HUES64 (cell line): ENCODE measurements at regions not wholly inside any gene's neighbourhood (a gene's known extent, or its start where the extent isn't known, plus 50 kb on each side); places are given as distances from the start of the nearest gene placed in this dataset.
"Not testable (repeated sequence)": the region's sequence is repeated elsewhere in the genome, so short reads cannot be mapped to it uniquely, and the experiment has no call there.

ENCODE experiments used
- H3K27ac ChIP-seq: 2 replicates; pipeline ENCODE4 v1.7.0; 2013; ENCODE audit warnings: low read depth, low read length, inconsistent platforms
- H3K27me3 ChIP-seq: 2 replicates; pipeline ENCODE4 v1.6.1; 2013; ENCODE audit warnings: mild to moderate bottlenecking, low read length; ENCODE audit not compliant: insufficient read depth
- H3K36me3 ChIP-seq: 2 replicates; pipeline ENCODE4 v1.6.1; 2013; ENCODE audit warnings: mild to moderate bottlenecking, low read length; ENCODE audit not compliant: insufficient read depth
- H3K4me1 ChIP-seq: 2 replicates; pipeline ENCODE4 v1.6.1; 2013; ENCODE audit warnings: mild to moderate bottlenecking, low read length, moderate library complexity; ENCODE audit not compliant: insufficient read depth
- H3K4me3 ChIP-seq: 2 replicates; pipeline ENCODE4 v1.5.1; 2013; ENCODE audit warnings: mild to moderate bottlenecking, low read length, moderate library complexity
- H3K9ac ChIP-seq: 2 replicates; pipeline ENCODE4 v1.6.1; 2013; ENCODE audit warnings: mild to moderate bottlenecking, low read depth, low read length
- H3K9me3 ChIP-seq: 2 replicates; pipeline ENCODE4 v1.6.1; 2013; ENCODE audit warnings: low read depth, low read length; ENCODE audit not compliant: insufficient read depth
- WGBS: fragments of 150-250, 120-280 bp; methylation state at CpG from one replicate; pipeline ENCODE4 v1.1.7; 2013; ENCODE audit warnings: missing lambda C conversion rate; 5-methylcytosine and 5-hydroxymethylcytosine counted together

DNA sequence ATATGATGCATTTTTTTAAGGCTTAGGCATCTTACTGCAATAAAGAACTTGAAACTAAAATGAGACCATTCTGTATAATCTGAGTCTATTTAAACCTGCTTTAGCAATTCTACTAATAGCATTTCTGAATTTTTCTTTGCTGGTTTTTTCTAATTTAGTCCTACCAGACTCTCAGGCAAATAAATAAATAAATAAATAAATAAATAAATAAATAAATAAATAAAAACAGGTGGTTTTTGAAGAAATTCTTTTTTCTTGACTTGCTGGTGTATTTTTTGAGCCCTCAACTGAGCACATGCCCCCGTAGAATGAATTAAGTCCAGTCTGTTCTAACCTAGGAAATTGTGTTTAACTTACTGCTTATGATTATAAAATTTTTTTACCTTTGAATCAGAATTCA lies 134.7 kb upstream of the FOXP2 start:
- 88% methylated on average over 1 of the region's 1 CpG for WGBS
- no peak overlapping the region for H3K9ac ChIP-seq
- no peaks in the 10 kb centered on the region for H3K4me1 ChIP-seq
- H3K27ac ChIP-seq: no peak overlapping the region
- H3K9me3 ChIP-seq: no peaks in the 10 kb centered on the region
- no peaks in the 10 kb centered on the region for H3K27me3 ChIP-seq
- H3K4me3 ChIP-seq: no peak overlapping the region
- no peaks in the 10 kb centered on the region for H3K36me3 ChIP-seq

DNA sequence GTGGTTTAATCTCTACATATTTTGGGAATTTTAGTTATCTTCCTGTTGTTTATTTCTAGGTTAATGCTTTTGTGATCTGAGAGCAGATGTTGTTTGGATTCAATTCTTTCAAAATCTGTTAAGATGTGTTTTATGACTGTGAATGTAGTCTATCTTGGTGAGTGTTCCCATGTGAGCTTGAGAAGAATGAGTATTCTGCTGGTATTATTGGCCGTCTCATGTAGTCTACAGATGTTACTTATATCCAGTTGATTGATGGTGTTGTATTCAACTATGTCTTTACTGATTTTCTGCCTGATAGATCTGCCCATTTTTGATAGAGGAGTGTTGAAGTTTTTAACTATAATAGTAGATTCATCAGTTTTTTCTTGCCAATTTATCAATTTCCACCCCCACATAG lies 141.4 kb upstream of the FOXP2 start:
- no peak overlapping the region for H3K9ac ChIP-seq
- WGBS: 87% methylated on average over 1 of the region's 1 CpG

DNA sequence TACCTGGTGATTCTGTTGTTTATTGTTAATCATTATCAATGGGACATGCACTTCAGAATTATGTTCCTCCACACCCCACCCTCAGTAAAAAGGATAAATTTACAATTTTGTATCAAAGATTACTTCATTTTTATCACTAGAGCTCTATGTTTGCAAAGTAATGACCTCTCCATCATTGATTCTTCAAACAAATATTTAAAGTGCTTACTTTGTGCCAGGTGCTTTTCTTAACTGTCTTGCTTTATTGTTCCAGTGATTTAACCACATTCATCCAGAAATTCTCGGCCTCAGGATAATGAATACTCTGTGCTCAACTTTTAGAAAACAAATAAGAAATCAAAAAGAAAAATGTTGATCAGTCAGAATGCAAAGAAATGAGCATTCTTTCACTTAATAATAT lies 144.9 kb upstream of the FOXP2 start:
- Histone ChIP-seq H3K27me3 (no peaks in the 10 kb centered on the region), H3K36me3 (no peaks in the 10 kb centered on the region), H3K9ac (no peak overlapping the region), H3K4me1 (no peaks in the 10 kb centered on the region), H3K4me3 (no peak overlapping the region), H3K9me3 (no peaks in the 10 kb centered on the region), H3K27ac (no peak overlapping the region)
- 100% methylated on average over 1 of the region's 1 CpG for WGBS

More for the DNA sequence above, 141.4 kb upstream of the FOXP2 start:
- H3K27ac ChIP-seq: no peak overlapping the region
- no peaks in the 10 kb centered on the region for H3K4me1 ChIP-seq
- no peaks in the 10 kb centered on the region for H3K9me3 ChIP-seq
- no peaks in the 10 kb centered on the region for H3K27me3 ChIP-seq
- H3K36me3 ChIP-seq: no peaks in the 10 kb centered on the region
- H3K4me3 ChIP-seq: no peak overlapping the region

DNA sequence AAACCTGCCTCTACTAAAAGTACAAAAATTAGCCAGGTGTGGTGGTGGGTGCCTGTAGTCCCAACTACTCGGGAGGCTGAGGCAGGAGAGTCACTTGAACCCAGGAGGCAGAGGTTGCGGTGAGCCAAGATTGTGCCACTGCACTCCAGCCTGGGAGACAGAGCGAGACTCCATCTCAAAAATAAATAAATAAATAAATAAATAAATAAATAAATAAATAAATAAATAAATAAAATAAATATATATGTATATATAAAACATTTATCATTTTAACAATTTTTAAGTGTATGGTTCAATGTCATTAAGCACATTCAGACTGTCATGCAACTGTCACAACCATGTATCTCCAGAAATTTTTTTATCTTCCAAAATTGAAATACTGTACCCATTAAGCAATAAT lies 147.1 kb upstream of the FOXP2 start:
- H3K4me3 ChIP-seq, H3K4me1 ChIP-seq, H3K27ac ChIP-seq, H3K9me3 ChIP-seq, H3K36me3 ChIP-seq, H3K9ac ChIP-seq, H3K27me3 ChIP-seq: not testable (repeated sequence)
- WGBS: 100% methylated on average over 2 of the region's 3 CpGs

DNA sequence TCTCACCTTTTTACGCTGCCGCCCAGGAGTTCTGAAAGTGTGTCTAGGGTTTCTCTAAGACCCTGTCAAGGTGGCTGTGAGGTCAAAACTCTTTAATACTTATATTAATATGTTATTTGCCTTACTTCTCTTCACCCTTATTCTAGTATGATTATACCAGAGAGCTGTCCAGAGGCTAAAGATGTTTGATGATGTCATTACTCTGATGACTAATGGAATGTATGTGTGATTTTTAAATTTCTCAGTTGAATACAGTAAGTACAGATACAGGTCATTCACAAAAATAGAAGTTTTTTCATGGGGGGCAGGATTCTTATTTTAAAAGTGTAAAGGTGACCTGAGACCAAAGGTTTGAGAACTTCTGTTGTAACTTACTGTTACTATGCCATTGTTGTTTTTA lies 150.6 kb upstream of the FOXP2 start:
- H3K9ac ChIP-seq: no peak overlapping the region
- H3K4me1 ChIP-seq: no peaks in the 10 kb centered on the region
- no peaks in the 10 kb centered on the region for H3K36me3 ChIP-seq
- H3K27me3 ChIP-seq: no peaks in the 10 kb centered on the region
- H3K4me3 ChIP-seq: no peak overlapping the region
- no peaks in the 10 kb centered on the region for H3K9me3 ChIP-seq
- no CpG with 5 or more reads among the region's 2 CpGs for WGBS
- H3K27ac ChIP-seq: no peak overlapping the region

DNA sequence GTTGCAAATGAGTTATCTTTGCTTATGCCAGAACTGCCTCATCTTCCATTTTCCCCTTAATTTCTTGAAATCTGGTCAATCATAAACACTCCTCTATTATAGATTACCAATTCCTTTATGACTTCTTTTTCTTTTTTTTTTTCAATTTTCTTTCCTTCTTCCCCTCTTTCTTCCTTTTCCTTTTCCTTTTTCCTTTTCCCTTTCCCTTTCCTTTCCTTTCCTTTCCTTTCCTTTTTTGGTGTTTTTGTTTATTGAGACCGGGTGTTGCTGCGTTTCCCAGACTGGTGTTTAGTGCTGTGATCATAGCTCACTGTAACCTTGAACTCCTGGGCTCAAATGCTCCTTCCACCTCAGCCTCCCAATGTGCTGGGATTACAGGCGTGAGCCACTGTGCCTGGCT lies 151.4 kb upstream of the FOXP2 start:
- 92% methylated on average over 3 of the region's 3 CpGs for WGBS
- Histone ChIP-seq H3K4me1 (no peaks in the 10 kb centered on the region), H3K4me3 (no peak overlapping the region), H3K27me3 (no peaks in the 10 kb centered on the region), H3K36me3 (no peaks in the 10 kb centered on the region), H3K9me3 (no peaks in the 10 kb centered on the region), H3K9ac (no peak overlapping the region), H3K27ac (no peak overlapping the region)

DNA sequence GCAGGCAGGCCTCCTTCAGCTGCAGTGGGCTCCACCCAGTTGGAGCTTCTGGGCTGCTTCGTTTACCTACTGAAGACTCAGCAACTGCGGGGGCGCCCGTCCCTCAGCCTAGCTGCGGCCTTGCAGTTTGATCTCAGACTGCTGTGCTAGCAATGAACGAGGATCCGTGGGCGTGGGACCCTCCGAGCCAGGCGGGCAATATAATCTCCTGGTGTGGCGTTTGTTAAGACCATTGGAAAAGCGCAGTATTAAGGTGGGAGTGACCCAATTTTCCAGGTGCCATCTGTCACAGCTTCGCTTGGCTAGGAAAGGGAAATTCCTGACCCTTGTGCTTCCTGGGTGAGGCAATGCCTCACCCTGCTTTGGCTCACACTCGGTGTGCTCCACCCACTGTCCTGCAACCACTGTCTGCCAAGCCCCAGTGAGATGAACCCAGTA lies 159.2 kb upstream of the FOXP2 start:
- H3K9ac ChIP-seq: no peak overlapping the region
- WGBS: 94% methylated on average over 14 of the region's 14 CpGs

DNA sequence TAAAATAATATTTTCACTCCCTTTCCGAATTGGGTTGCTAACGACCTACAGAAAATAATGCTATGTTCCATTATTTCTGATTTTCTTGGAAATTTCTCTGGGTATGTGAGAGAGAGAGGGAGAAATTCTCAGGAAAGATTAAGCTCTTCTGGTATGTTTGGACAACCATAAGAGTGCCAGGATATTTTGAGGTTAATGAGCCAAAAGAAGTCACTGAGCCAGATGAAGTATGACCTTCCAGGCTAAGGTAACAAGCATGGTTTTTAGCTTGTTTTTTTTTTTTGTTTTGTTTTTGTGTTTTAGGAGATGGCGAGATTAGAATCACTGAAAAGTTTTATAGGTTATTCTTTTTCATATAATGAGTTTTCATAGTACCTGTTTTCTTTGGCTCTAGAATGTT lies 171.0 kb upstream of the FOXP2 start:
- 100% methylated on average over 2 of the region's 3 CpGs for WGBS
- peaks cover 6% of the 10 kb centered on the region; the same call in 1 of the 2 replicates for H3K4me1 ChIP-seq
- no peaks in the 10 kb centered on the region for H3K9me3 ChIP-seq
- no peaks in the 10 kb centered on the region for H3K27me3 ChIP-seq
- no peak overlapping the region for H3K9ac ChIP-seq
- H3K4me3 ChIP-seq: no peak overlapping the region
- no peaks in the 10 kb centered on the region for H3K36me3 ChIP-seq
- no peak overlapping the region for H3K27ac ChIP-seq

More for the DNA sequence above, 159.2 kb upstream of the FOXP2 start:
- Histone ChIP-seq H3K36me3 (no peaks in the 10 kb centered on the region), H3K4me1 (no peaks in the 10 kb centered on the region), H3K4me3 (no peak overlapping the region), H3K27ac (no peak overlapping the region), H3K27me3 (no peaks in the 10 kb centered on the region), H3K9me3 (no peaks in the 10 kb centered on the region)

DNA sequence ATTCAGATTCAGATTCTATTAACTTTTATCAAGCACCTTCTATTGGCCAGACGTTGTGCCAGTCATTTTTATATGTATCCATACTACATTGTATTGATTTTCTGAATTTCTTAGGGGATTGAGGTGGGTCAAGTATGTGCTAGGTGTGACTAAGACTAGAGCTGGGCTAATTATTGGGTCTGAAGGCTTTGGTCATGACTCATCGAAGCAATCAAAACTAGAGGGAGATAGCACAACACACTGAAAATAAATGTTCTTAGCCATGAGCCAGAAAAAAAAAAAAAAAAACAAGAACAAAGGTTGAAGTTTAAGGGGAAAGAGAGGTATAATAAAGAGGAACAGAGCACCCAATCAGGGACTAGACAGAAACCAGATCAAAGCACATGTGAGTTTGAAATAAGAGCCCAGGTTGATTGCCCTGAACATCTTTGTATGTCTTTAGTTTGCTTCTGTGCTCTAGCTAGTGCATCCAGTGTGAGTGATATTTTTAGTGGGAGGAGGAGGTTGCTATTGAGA lies 171.6 kb upstream of the FOXP2 start:
- H3K4me1 ChIP-seq: peaks cover 6% of the 10 kb centered on the region; the same call in 1 of the 2 replicates
- no peak overlapping the region for H3K4me3 ChIP-seq
- H3K36me3 ChIP-seq: no peaks in the 10 kb centered on the region
- no peaks in the 10 kb centered on the region for H3K9me3 ChIP-seq
- no peaks in the 10 kb centered on the region for H3K27me3 ChIP-seq
- no CpG with 5 or more reads among the region's 2 CpGs for WGBS
- H3K27ac ChIP-seq: no peak overlapping the region
- H3K9ac ChIP-seq: no peak overlapping the region

DNA sequence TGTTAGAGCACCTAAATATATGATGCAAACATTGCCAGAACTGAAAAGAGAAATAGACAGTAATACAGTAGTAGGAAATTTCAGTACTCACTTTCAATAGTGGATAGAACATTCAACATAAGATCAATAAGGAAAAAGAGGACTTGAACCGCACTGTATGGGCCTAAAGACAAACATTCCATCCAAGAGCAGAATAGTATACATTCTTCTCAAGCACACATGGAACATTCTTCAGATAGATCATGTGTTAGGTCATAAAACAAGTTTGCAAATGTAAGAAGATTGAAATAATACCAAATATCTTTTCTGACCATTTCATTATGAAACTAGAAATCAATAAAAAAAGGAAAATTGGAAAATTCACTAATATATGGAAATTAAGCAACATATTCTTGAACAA lies 185.4 kb upstream of the FOXP2 start:
- Histone ChIP-seq H3K9ac (no peak overlapping the region), H3K4me3 (no peak overlapping the region), H3K9me3 (no peaks in the 10 kb centered on the region), H3K27me3 (no peaks in the 10 kb centered on the region), H3K4me1 (no peaks in the 10 kb centered on the region), H3K27ac (no peak overlapping the region), H3K36me3 (no peaks in the 10 kb centered on the region)
- WGBS: no CpG with 5 or more reads among the region's 1 CpG

DNA sequence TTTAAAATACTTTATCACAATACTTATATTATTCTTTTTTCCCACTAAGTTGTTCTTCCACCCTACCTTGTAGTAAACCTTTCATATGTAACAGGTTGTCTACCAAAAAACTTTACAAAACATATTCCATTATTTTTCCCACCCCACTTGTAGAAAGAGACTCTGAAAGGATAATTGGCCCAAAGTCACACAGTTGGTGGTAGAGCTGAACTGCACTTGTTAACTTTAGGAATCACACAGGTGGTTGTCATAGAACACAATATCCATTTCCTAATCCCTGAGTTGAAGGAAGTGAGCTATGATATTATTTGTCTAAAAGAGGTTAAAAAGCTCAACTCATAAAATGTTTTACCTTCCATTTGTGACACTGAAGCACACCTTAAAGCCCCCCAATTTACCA lies 188.8 kb upstream of the FOXP2 start:
- no peaks in the 10 kb centered on the region for H3K27me3 ChIP-seq
- no peaks in the 10 kb centered on the region for H3K36me3 ChIP-seq
- no peak overlapping the region for H3K9ac ChIP-seq
- H3K27ac ChIP-seq: no peak overlapping the region
- H3K9me3 ChIP-seq: no peaks in the 10 kb centered on the region
- no peak overlapping the region for H3K4me3 ChIP-seq
- H3K4me1 ChIP-seq: no peaks in the 10 kb centered on the region

DNA sequence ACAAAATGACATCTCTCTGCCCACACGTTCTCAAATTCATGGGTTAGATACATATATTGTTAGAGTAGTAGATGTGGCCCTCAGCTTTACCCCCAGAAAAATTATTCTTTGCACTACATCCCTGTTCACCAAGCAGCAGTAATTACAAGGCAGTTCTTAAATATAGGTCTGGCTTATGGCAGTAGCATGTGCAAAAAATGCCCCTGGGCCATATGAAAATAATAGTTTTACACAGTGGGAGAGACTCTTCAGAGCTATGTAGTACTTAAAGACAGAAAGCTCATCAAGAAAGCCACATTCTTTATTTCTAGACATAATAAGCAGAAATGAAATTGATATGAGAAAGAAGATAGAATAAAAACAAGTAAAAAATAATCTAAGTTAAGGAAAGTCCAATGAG lies 196.3 kb upstream of the FOXP2 start:
- no peak overlapping the region for H3K27ac ChIP-seq
- H3K9ac ChIP-seq: no peak overlapping the region
- H3K4me1 ChIP-seq: no peaks in the 10 kb centered on the region
- no peaks in the 10 kb centered on the region for H3K9me3 ChIP-seq
- H3K27me3 ChIP-seq: no peaks in the 10 kb centered on the region
- no peaks in the 10 kb centered on the region for H3K36me3 ChIP-seq
- WGBS: no CpG with 5 or more reads among the region's 1 CpG
- no peak overlapping the region for H3K4me3 ChIP-seq
